PFSK-1 (cell line): ENCODE measurements at regions not wholly inside any gene's neighbourhood (a gene's known extent, or its start where the extent isn't known, plus 50 kb on each side); places are given as distances from the start of the nearest gene placed in this dataset.

ENCODE experiments used
- FOXP2 ChIP-seq: optimal IDR thresholded peaks from 2 replicates; pipeline ENCODE3; 2011; ENCODE audit warnings: borderline replicate concordance, control low read depth, inconsistent platforms; ENCODE audit not compliant: insufficient read depth; ENCODE audit errors: extremely low read length, extremely low read depth
- POLR2AphosphoS5 ChIP-seq: IDR thresholded peaks from 2 replicates; pipeline ENCODE4 v1.6.1; 2012; ENCODE audit warnings: low read depth, mild to moderate bottlenecking, control low read depth, low read length, moderate library complexity
- SIN3A ChIP-seq: IDR thresholded peaks from 2 replicates; pipeline ENCODE4 v1.6.1; 2012; ENCODE audit warnings: mild to moderate bottlenecking, low read length, moderate library complexity, borderline replicate concordance; ENCODE audit not compliant: insufficient read depth
- TAF1 ChIP-seq: IDR thresholded peaks from 2 replicates; pipeline ENCODE4 v1.6.1; 2012; ENCODE audit warnings: low read length, control low read depth, borderline replicate concordance; ENCODE audit not compliant: insufficient read depth
- TF ChIP-seq, protein P1 (sequence below), 2 experiments: IDR thresholded peaks; 2 replicates each; pipeline versions ENCODE4 v1.6.1 to v1.8.0; 2011 to 2012; ENCODE audit warnings: low read depth in 2 of 2, low read length in 2 of 2, control low read depth in 1 of 2, inconsistent platforms in 1 of 2, mild to moderate bottlenecking in 1 of 2, moderate library complexity in 1 of 2; ENCODE audit not compliant: insufficient read depth in 1 of 2

DNA sequence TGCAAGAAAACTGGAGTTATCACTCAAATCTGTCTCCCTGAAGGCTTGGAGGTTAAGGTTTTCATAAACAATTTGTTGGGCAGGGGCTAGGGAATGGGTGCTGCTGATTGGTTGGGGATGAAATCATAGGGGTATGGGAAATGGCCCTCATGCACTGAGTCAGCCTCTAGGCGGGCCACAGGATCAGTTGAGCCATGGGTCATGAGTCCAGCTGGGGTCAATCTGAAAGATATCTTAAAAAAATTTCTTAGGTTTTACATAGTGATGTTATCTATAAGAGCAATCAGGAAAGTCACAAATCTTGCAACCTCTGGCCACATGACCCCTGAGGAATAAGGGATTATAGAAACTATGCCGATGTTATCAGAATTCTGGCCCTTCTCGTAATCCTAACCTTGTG, 491.7 kb downstream of the ZIC1 start:
- TF ChIP-seq POLR2AphosphoS5, result no peak
- TF ChIP-seq, protein P1, sequence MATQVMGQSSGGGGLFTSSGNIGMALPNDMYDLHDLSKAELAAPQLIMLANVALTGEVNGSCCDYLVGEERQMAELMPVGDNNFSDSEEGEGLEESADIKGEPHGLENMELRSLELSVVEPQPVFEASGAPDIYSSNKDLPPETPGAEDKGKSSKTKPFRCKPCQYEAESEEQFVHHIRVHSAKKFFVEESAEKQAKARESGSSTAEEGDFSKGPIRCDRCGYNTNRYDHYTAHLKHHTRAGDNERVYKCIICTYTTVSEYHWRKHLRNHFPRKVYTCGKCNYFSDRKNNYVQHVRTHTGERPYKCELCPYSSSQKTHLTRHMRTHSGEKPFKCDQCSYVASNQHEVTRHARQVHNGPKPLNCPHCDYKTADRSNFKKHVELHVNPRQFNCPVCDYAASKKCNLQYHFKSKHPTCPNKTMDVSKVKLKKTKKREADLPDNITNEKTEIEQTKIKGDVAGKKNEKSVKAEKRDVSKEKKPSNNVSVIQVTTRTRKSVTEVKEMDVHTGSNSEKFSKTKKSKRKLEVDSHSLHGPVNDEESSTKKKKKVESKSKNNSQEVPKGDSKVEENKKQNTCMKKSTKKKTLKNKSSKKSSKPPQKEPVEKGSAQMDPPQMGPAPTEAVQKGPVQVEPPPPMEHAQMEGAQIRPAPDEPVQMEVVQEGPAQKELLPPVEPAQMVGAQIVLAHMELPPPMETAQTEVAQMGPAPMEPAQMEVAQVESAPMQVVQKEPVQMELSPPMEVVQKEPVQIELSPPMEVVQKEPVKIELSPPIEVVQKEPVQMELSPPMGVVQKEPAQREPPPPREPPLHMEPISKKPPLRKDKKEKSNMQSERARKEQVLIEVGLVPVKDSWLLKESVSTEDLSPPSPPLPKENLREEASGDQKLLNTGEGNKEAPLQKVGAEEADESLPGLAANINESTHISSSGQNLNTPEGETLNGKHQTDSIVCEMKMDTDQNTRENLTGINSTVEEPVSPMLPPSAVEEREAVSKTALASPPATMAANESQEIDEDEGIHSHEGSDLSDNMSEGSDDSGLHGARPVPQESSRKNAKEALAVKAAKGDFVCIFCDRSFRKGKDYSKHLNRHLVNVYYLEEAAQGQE (IDR thresholded peaks at IDR 0.05; ENCODE audit: insufficient read depth in 1 of 2, low read depth in 2 of 2, low read length in 2 of 2), result no peak
- TF ChIP-seq FOXP2, result no peak
- TF ChIP-seq TAF1, result no peak
- no peak for TF ChIP-seq SIN3A

DNA sequence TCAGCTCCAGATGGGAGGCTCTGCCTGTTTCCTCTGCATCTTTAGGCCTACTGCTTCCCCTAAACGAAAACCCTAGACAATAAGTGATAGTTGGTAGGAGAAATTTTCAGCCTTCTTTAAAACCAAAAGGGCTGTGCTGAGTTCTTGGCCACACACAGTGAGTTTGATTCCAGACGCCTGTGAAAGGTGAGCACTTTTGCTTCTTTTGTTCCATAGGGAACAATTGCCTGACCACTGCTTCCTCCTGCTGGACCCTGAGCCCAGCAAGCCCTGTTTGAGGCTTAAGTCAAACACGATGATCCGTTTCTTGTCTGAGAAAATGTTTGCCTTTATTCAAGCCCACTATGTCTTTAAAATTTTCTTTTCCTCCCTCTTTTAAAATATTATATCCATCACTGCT, 493.9 kb downstream of the ZIC1 start:
- TF ChIP-seq FOXP2 (no peak), SIN3A (no peak), TAF1 (no peak), POLR2AphosphoS5 (no peak)
- TF ChIP-seq, protein P1 (IDR thresholded peaks at IDR 0.05; ENCODE audit: insufficient read depth in 1 of 2, low read depth in 2 of 2, low read length in 2 of 2), result no peak

DNA sequence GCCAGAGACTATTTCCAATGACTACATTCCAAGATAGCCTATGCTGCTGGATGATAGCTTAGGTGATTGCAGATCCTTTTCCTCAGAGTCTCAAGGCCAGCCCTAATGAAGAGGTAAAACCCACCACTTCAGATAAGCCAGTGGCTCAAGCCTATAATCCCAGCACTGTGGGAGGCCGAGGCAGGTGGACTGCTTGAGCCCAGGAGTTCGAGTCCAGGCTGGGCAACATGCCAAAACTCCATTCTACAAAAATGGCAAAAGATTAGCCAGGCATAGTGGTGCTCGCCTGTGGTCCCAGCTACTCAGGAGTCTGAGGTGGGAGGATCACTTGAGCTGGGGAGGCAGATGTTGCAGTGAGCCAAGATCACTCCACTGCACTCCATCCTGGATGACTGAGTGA, 495.3 kb downstream of the ZIC1 start:
- no peak for TF ChIP-seq FOXP2
- no peak for TF ChIP-seq SIN3A
- no peak for TF ChIP-seq POLR2AphosphoS5
- TF ChIP-seq, protein P1 (IDR thresholded peaks at IDR 0.05; ENCODE audit: insufficient read depth in 1 of 2, low read depth in 2 of 2, low read length in 2 of 2), result no peak
- TF ChIP-seq TAF1, result no peak

DNA sequence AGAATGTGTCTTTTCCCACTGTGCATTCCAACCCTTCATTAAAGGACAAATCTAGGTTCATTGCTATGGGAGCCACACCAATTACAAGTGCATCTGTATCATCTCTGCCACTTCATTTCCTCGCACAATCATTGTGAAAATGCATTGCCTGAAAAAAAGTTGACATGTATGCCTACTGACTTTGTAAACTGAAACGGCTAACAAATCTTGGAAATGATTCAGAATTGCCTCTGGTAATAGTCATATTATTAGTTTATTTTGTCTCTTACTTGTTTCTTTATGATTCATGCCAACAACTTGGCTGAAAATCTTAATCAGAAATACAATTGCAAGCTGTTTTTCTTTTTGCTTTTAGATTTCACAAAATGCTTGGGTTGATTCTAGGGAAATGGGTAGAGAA, 497.1 kb downstream of the ZIC1 start:
- TF ChIP-seq, protein P1 (IDR thresholded peaks at IDR 0.05; ENCODE audit: insufficient read depth in 1 of 2, low read depth in 2 of 2, low read length in 2 of 2), result no peak
- TF ChIP-seq POLR2AphosphoS5, result no peak
- TF ChIP-seq SIN3A, result no peak
- no peak for TF ChIP-seq FOXP2

DNA sequence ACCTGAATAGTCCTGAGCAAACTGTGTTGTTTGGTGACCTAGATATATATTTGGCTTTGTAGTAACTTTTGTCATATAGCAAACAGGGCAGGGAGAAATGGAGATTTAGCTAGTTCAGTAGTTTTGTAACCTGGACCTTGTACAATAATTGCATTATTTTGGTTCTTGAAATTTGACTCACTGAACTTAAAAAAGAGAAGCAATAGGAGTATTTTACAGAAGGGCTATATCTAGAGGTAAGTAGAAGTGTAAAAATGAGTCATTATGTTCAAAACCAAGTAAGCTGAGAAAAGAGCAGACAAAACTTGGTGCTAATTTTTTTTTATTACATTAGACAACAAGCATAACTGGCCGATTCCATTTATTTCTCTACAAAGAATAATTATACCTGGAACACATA, 505.4 kb downstream of the ZIC1 start:
- TF ChIP-seq TAF1, result no peak
- TF ChIP-seq POLR2AphosphoS5, result no peak
- no peak for TF ChIP-seq FOXP2
- no peak for TF ChIP-seq SIN3A
- TF ChIP-seq, protein P1 (IDR thresholded peaks at IDR 0.05; ENCODE audit: insufficient read depth in 1 of 2, low read depth in 2 of 2, low read length in 2 of 2), result no peak
